Testis (tissue), 2 donors: ENCODE measurements at regions not wholly inside any gene's neighbourhood (a gene's known extent, or its start where the extent isn't known, plus 50 kb on each side); places are given as distances from the start of the nearest gene placed in this dataset.

ENCODE experiments used
- POLR2A ChIP-seq: fragments of 450-650 bp; IDR thresholded peaks from one replicate; pipeline ENCODE4 v1.6.1; 2017; ENCODE audit warnings: antibody characterized with exemption, mild to moderate bottlenecking, moderate library complexity
- TF ChIP-seq, protein P1 (sequence below), 3 experiments: fragments of 450-650 bp in 2 of 3; fragments of 200-600 bp in 1 of 3; sonication (generic) in 1 of 3; IDR thresholded peaks; one replicate each; pipeline ENCODE4 v1.5.1; 2016 to 2019; ENCODE audit warnings: antibody characterized with exemption in 3 of 3, mild to moderate bottlenecking in 2 of 3, moderate library complexity in 1 of 3

DNA sequence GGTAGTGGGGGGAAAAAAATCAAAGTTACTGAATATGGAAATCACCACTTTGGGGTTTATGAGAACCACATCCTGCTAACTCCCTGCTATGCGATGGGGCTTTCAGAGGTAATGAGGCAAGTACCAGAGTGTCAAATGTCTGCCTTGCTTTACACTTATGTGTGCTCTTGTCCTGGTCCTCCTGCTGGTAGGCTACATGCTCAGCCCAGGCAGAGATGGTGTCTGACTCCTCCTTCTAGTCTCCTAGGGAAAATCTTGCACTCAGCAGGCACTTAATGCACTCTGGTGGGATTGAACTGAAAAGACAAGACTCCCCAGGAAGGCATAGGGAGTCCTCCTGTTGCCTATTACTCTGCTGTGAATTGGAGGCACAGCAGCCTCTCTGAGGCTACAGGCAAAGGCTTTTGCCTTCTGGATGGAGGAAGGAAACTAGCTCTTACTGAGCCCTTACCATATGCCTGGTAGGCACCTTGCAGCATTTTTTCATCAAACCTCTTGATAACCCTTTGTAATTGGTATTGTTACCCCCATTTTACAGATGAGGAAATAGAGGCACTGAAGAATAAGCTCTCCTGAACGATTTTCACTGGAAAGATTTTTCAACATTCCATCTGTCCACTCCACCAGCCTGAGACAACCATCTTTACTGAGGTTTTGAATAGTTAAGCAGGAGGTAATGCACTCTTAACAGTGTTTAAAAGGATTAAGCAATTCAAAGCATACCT, 132.1 kb upstream of the PAX6 start:
- TF ChIP-seq, protein P1, sequence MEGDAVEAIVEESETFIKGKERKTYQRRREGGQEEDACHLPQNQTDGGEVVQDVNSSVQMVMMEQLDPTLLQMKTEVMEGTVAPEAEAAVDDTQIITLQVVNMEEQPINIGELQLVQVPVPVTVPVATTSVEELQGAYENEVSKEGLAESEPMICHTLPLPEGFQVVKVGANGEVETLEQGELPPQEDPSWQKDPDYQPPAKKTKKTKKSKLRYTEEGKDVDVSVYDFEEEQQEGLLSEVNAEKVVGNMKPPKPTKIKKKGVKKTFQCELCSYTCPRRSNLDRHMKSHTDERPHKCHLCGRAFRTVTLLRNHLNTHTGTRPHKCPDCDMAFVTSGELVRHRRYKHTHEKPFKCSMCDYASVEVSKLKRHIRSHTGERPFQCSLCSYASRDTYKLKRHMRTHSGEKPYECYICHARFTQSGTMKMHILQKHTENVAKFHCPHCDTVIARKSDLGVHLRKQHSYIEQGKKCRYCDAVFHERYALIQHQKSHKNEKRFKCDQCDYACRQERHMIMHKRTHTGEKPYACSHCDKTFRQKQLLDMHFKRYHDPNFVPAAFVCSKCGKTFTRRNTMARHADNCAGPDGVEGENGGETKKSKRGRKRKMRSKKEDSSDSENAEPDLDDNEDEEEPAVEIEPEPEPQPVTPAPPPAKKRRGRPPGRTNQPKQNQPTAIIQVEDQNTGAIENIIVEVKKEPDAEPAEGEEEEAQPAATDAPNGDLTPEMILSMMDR (IDR thresholded peaks at IDR 0.05), result no peak
- no peak for TF ChIP-seq POLR2A
